AG04449 (cell line): ENCODE measurements at regions not wholly inside any gene's neighbourhood (a gene's known extent, or its start where the extent isn't known, plus 50 kb on each side); places are given as distances from the start of the nearest gene placed in this dataset.

ENCODE experiments used
- CTCF ChIA-PET: fragments of 350-600 bp; formaldehyde crosslinking; extraction: SDS; loops from one replicate; lab custom pipeline; 2021; ENCODE audit warnings: antibody characterized with exemption; lab: Yijun Ruan, JAX
- POLR2A ChIA-PET: fragments of 400-600, 350-600 bp; formaldehyde crosslinking; extraction: SDS; loops from one replicate; lab custom pipeline; 2020; ENCODE audit warnings: antibody characterized with exemption, inconsistent platforms; lab: Yijun Ruan, JAX
- DNase-seq: peaks from one replicate; pipeline ENCODE4 v3.0.0-alpha.2; 2010; ENCODE audit warnings: low read depth, low spot score
- H3K4me3 ChIP-seq: 2 replicates; pipeline ENCODE4 v1.5.1; 2011; ENCODE audit warnings: low read depth, mild to moderate bottlenecking, control low read depth, low read length
- TF ChIP-seq, protein P1 (sequence below): IDR thresholded peaks from one replicate; pipeline ENCODE4 v1.5.1; 2011; ENCODE audit warnings: mild to moderate bottlenecking, moderate library complexity, low read length, control low read depth, inconsistent platforms; ENCODE audit not compliant: insufficient read depth; ENCODE audit errors: missing control alignments

DNA sequence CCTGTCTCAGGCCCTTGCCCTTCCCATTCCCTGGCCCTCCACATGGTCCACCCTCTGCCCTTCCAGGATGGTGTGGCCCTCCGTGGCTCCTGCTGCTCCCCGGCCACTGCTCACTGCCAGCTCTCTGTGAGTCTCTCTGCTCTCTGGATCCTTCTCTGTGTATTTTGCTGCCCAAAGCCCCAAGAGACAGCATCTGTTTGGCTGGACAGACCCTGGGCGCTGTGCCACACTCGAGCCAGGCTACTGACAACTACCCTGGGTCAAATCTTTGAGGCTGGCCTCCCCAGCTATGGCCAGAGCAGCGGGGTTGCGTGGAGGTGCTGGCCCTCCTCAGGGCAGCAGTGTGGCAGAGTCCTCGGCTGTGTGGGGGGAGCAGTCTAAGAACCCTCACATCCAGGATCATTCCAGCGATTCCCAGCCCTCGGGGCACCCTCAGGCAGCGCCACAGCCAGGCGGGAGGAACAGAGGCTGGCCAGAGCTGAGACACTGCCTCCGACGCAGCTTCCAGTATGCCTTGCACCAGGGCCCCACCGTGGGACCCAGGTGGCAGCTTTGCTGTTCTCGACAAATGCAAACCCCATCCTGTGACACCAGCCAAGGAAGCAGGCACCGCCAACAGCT lies 139.4 kb upstream of the GLI2 start:
- H3K4me3 ChIP-seq = no peak overlapping the region
- DNase-seq = no peak
- POLR2A ChIA-PET = interaction anchor here (1.2 kb wide), 1 partner anchor 75 kb away, joined by 3 read pairs; no protein-coding TSS in a partner anchor
- CTCF ChIA-PET = interaction anchor here (1.0 to 2.1 kb wide), 6 partner anchors 10 to 283 kb away, joined by 3 to 10 read pairs (median 5); no protein-coding TSS in a partner anchor
- TF ChIP-seq, protein P1, sequence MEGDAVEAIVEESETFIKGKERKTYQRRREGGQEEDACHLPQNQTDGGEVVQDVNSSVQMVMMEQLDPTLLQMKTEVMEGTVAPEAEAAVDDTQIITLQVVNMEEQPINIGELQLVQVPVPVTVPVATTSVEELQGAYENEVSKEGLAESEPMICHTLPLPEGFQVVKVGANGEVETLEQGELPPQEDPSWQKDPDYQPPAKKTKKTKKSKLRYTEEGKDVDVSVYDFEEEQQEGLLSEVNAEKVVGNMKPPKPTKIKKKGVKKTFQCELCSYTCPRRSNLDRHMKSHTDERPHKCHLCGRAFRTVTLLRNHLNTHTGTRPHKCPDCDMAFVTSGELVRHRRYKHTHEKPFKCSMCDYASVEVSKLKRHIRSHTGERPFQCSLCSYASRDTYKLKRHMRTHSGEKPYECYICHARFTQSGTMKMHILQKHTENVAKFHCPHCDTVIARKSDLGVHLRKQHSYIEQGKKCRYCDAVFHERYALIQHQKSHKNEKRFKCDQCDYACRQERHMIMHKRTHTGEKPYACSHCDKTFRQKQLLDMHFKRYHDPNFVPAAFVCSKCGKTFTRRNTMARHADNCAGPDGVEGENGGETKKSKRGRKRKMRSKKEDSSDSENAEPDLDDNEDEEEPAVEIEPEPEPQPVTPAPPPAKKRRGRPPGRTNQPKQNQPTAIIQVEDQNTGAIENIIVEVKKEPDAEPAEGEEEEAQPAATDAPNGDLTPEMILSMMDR = no peak

DNA sequence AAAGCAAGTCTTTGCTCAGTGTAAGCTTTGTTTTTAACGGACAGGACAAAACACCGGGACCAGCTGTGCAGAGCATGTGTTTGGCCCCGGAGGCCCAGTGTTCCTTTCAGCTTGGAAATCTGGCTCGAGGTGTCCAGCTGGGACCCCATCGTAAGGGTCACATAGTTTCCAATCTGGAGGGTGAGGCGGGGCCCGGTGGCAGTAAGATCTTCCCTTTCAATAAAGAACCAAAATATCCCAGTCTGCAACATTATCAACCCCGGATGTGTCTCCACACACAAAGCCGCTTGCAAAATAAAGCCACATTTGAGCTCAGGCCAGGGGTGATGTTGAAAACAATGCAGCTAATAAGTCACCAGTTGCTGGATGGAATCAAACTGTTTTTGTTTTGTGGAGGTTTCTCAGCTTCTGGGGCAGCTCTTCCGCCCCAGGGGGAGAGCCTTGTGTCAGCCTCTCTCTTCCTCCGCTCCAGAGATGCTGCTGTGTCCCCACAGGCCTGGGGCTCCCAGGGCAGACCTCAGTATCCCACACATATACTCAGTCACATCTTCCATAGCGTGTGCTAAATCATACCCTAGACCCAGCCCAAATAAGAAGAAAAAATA lies 138.6 kb upstream of the GLI2 start:
- CTCF ChIA-PET = interaction anchor here (1.2 to 2.1 kb wide), 4 partner anchors 10 to 284 kb away, joined by 5 to 10 read pairs (median 5); no protein-coding TSS in a partner anchor
- H3K4me3 ChIP-seq = no peak overlapping the region
- no peak for DNase-seq

DNA sequence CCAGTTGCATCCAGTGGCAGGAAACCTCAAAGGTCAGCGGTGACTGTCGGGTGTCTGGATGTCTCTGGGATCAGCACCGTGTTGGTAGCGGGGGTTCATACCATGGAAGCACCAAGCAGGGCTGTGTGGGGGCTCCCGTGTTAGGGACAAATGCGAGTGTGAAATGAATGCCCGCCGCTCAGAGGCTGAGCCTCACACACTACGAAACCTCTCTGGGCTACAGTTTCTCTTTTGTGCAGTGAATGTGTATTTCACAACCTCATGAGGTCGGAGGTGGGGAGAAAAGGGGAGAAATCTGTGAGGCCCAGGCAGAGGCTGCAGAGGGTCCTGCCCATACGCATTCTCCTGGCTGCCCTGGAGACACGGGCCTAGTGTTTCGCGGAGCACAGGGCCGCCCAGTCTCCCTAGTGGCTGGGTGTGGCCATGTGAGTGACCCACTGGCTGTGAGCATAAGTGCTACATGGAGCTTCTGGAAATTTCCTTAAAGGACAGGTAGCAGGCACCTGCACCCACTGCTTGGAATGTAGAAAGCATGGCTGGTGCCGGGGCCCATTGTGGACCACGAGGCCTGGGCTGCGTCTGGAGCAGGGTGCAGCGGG lies 138.0 kb upstream of the GLI2 start:
- POLR2A ChIA-PET = interaction anchor here (1.2 kb wide), 1 partner anchor 77 kb away, joined by 3 read pairs; no protein-coding TSS in a partner anchor
- CTCF ChIA-PET = interaction anchor here (1.0 to 2.1 kb wide), 5 partner anchors 9 to 285 kb away, joined by 3 to 10 read pairs (median 5); no protein-coding TSS in a partner anchor
- H3K4me3 ChIP-seq = no peak overlapping the region
- TF ChIP-seq, protein P1 = no peak
- DNase-seq = no peak

More for the DNA sequence above, 138.6 kb upstream of the GLI2 start:
- TF ChIP-seq, protein P1 = no peak
- POLR2A ChIA-PET = interaction anchor here (1.2 kb wide), 1 partner anchor 76 kb away, joined by 3 read pairs; no protein-coding TSS in a partner anchor

DNA sequence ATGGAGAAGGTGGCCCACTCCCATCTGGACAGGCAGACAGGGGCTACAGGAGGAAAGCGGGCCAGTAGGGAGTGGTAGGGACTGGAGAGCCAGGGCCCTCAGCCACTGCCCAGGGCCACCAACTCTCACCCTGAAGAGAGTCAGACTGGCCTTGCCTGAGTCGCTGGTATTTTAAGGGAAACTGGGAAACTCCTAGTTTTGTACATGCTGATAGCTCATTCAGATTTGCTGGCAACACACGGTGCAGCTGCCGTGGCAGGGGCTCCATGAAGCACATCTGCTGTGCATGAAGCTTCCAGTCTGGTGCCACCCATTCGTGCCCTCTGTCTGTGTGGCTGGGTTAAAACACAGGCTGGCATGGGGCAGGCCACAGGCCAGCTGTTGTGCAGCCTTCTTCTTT lies 137.3 kb upstream of the GLI2 start:
- ChIA-PET POLR2A (interaction anchor here (0.6 kb wide), 1 partner anchor 85 kb away, joined by 3 read pairs; no protein-coding TSS in a partner anchor), CTCF (interaction anchor here (1.0 kb wide), 1 partner anchor 82 kb away, joined by 3 read pairs; no protein-coding TSS in a partner anchor)
- no peak for DNase-seq
- TF ChIP-seq, protein P1 = no peak
- H3K4me3 ChIP-seq = no peak overlapping the region

DNA sequence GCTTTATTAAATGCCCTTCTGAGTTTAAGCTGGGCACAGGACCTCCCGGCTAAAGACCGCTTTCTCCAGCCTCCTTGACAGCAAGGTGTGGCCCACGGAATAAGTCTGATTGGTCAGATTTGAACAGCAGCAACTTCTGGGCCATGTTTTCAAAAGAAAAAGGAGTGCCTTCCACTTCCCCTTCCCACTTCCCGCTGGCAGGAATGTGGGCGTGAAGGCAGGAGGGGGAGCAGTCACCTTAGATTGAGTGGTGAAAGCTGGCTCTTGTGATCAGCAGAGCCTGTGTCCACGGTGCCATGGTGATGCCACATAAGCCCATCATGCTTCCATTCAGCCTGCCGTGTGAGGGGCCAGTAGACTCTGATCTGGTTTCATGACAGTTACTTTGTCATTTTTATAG lies 136.6 kb upstream of the GLI2 start:
- CTCF ChIA-PET = no interaction called here
- H3K4me3 ChIP-seq = no peak overlapping the region
- TF ChIP-seq, protein P1 = no peak
- DNase-seq = no peak
- POLR2A ChIA-PET = interaction anchor here (0.6 kb wide), 1 partner anchor 85 kb away, joined by 3 read pairs; no protein-coding TSS in a partner anchor
